ENCODE measurements at regions not wholly inside any gene's neighbourhood (a gene's known extent, or its start where the extent isn't known, plus 50 kb on each side); places are given as distances from the start of the nearest gene placed in this dataset.

DNA sequence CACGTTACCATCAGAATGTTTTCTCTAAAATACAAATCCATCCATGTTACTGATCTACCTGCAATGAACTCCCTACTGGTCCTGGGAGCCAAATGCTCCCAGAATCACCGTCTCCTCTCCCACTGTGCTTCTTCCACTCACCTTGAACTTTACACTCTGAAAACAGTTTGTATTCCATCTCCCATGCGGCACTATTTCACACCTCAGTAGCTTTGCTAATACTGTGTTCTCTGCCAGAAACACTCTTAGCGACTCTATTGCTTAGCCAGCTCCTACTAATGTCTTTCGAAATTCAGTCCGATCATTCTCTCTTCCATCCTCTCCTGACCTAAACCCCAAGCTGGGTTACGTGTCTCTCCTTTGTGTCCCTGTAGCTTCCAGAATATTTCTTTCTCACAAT lies 284.4 kb upstream of the DUSP10 start:
- TF ChIP-seq, protein P1, sequence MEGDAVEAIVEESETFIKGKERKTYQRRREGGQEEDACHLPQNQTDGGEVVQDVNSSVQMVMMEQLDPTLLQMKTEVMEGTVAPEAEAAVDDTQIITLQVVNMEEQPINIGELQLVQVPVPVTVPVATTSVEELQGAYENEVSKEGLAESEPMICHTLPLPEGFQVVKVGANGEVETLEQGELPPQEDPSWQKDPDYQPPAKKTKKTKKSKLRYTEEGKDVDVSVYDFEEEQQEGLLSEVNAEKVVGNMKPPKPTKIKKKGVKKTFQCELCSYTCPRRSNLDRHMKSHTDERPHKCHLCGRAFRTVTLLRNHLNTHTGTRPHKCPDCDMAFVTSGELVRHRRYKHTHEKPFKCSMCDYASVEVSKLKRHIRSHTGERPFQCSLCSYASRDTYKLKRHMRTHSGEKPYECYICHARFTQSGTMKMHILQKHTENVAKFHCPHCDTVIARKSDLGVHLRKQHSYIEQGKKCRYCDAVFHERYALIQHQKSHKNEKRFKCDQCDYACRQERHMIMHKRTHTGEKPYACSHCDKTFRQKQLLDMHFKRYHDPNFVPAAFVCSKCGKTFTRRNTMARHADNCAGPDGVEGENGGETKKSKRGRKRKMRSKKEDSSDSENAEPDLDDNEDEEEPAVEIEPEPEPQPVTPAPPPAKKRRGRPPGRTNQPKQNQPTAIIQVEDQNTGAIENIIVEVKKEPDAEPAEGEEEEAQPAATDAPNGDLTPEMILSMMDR (IDR thresholded peaks at IDR 0.05) = no peak
- DNase-seq (ENCODE audit: low spot score) = no peak
- Histone ChIP-seq H3K4me3 (no peak overlapping the region), H3K27ac (no peak overlapping the region)

GRCh38 chr1:222023025-222023424 lies 281.1 kb upstream of the DUSP10 start:
- Histone ChIP-seq H3K4me3 (no peak overlapping the region), H3K27ac (no peak overlapping the region)
- no peak for DNase-seq (ENCODE audit: low spot score)
- TF ChIP-seq, protein P1 (IDR thresholded peaks at IDR 0.05) = no peak

DNA sequence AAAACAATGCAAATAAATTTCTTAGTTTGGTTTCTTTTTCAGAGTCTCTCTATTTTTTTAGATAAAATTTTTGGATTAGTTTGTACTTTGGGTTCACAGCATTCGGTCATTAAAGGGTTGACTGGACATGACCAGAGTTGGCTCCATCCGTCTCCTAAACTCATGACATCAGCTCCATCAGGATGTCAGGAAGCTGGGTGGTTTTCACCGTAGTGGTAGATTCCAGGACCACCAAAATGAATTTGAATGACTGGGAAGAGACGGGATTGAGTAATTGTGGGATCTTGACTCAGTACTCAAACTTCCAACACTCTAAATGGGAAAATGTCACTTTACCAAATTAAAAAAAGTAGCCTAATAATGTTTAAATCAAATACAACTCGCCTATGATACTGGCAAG lies 279.2 kb upstream of the DUSP10 start:
- no peak for DNase-seq (ENCODE audit: low spot score)
- no peak overlapping the region for H3K4me3 ChIP-seq

GRCh38 chr1:222020553-222020952 lies 278.7 kb upstream of the DUSP10 start:
- no peak overlapping the region for H3K4me3 ChIP-seq
- TF ChIP-seq, protein P1 (IDR thresholded peaks at IDR 0.05) = no peak

More for the DNA sequence above, 279.2 kb upstream of the DUSP10 start:
- TF ChIP-seq, protein P1 (IDR thresholded peaks at IDR 0.05) = no peak
- H3K27ac ChIP-seq = no peak overlapping the region

DNA sequence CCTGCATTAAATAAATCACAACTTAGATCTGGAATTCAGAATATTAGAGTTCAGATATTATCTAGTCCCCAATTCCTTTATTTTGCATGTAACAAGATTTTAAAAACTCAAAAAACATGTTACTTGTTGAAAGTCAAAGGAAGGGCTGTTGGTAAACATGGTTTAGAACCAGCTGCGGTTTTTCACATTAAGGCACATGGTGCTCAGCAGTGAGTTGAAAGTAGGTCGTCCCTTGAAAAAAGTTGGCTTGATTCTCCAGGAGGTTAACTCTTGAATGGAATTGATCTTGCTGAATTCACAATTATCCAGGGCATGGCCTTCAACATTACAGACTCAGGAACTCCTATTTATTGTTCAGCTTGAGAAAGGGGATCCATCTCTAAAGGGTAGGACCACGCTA lies 277.1 kb upstream of the DUSP10 start:
- H3K4me3 ChIP-seq = no peak overlapping the region
- no peak overlapping the region for H3K27ac ChIP-seq
- TF ChIP-seq, protein P1 (IDR thresholded peaks at IDR 0.05) = no peak
- no peak for DNase-seq (ENCODE audit: low spot score)

More at GRCh38 chr1:222020553-222020952, 278.7 kb upstream of the DUSP10 start:
- no peak for DNase-seq (ENCODE audit: low spot score)
- no peak overlapping the region for H3K27ac ChIP-seq

GRCh38 chr1:222018041-222018440 lies 276.2 kb upstream of the DUSP10 start:
- TF ChIP-seq, protein P1 (IDR thresholded peaks at IDR 0.05) = no peak
- Histone ChIP-seq H3K27ac (no peak overlapping the region), H3K4me3 (no peak overlapping the region)
- DNase-seq (ENCODE audit: low spot score) = no peak

- DNase-seq (ENCODE audit: low spot score) = no peak
Observed at GRCh38 chr1:222015686-222016085, 273.8 kb upstream of the DUSP10 start.

More at GRCh38 chr1:222015686-222016085, 273.8 kb upstream of the DUSP10 start:
- no peak overlapping the region for H3K27ac ChIP-seq
- TF ChIP-seq, protein P1 (IDR thresholded peaks at IDR 0.05) = no peak
- no peak overlapping the region for H3K4me3 ChIP-seq

Measured in coronary artery (tissue), 2 donors.